SHP77 (cell line): ENCODE measurements at regions not wholly inside any gene's neighbourhood (a gene's known extent, or its start where the extent isn't known, plus 50 kb on each side); places are given as distances from the start of the nearest gene placed in this dataset.

ENCODE experiments used
- DNase-seq, 2 experiments: peaks; one replicate each; lab custom pipeline; 2025; lab: John Stamatoyannopoulos, UW

DNA sequence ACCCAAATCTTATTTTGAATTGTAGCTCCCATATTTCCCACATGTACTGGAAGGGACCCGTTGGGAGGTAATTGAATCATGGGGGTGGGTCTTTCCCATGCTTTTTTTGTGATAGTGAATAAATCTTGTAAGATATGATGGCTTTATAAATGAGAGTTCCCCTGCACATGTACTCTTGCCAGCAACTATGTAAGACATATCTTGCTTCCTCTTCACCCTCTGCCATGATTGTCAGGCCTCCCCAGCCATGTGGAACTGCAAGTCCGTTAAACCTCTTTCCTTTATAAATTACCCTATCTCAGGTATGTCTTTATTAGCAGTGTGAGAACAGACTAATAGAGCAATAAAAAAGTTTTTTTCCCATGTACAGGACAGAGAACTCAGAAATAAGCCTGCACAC lies 468.4 kb upstream of the SPHKAP start:
- no peak for DNase-seq

DNA sequence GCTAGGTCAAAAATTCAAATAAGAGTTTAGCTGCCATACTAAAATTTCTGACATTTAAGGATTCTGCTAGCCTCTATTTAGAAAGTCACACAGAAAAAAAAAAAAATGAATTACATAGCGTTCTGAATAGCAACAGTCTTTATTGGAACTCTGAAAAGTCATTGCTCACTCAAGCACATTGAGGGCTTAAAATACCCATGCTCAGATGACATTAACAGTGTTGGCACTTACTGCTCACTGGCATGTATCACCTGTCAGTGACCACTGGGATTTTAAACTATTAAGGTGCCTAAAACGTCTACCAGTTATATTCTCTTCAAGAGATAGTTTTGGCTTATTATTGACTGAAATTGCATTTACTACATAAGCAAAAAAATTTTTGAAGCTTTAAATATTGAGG lies 468.0 kb upstream of the SPHKAP start:
- no peak for DNase-seq

DNA sequence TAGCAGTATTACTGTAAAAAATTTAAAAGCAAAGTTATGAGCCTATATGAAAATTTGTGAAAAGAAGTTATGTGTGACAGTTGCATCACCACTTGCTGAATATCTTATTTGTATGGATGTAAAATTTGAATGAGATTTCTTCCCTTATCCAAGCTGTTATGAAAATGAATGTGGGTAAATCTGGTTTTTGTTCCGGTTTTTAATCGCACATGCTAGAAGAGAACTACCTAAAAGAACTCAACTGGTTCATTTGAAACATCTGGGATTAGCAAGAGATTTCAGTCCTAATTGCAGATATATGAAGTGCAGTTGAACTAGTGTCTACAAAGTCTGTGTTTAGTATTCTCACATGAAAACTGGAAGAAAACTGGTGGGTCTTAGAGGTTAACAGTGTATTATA lies 467.1 kb upstream of the SPHKAP start:
- no peak for DNase-seq

DNA sequence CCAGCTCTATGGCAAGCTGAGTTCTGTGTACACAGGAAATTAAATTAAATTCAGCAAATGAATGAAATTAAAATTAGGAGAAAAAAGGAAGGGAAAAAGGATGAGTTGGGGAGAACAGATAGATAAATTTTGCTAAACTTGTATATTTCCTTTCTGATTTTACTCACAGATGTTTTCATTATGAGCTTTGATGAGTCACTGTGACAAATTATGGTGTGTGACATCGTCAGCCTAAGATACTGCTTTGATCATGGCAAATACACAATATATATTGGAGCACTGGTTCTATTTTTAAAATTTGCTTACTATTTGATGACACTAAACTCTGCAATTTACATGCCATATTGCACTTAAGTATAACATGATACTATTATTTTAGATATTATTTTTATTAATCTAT lies 464.6 kb upstream of the SPHKAP start:
- DNase-seq, result no peak

DNA sequence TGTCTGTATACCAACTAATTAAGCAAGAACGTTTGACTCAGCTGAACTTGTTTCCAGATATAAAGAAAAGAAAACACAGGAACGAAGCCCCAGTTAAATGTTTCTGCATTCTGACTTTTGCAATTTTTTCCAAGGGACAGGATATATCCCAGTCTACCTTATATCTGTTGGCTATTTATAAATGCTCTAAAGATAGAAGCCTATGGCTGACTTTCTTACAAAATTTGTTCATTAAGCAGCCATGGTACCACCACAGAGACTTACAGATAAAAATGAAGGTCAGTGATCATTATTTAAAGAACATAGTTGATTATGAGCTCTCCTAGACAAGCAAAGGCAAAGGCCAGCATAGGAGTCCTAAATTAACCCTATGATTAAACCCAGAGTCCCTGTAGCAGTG lies 462.7 kb upstream of the SPHKAP start:
- no peak for DNase-seq

DNA sequence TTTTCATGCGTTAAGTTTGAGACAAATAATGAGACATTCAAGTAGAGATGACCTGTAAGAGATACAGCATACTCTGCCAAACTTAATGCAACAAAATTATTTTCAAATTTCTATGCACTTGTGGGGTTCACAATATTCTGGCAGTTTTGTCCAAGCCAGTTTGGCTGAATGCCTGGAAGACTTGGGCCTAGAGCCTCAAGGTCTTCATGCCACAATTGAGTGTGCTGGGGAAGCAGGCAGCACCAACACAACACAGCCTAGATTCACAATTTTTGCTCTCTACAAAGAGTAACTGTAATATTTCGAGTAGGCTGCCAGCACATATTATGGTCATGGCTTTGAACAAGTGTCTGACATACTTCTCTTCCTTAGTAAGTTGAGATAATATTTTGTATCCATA lies 461.4 kb upstream of the SPHKAP start:
- DNase-seq, result no peak

DNA sequence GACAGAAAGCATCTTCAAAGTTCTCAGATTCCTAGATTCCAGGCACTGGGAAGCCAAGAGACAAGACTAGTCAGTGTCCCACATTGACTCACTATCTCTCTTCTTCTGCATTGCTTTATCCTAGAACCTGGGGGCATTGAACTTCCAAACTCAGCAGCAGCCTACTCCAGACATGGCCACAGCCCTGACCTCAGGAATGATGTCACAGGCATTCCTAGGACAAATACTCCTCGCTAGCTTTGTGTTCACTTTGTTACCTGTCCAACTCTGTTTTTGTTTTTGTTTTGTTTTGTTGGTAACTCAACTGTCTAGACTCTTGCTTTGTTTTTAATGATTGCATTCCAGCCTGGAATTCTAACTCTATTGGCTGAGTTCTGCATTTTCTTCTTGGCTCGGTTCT lies 449.3 kb upstream of the SPHKAP start:
- DNase-seq, result no peak

DNA sequence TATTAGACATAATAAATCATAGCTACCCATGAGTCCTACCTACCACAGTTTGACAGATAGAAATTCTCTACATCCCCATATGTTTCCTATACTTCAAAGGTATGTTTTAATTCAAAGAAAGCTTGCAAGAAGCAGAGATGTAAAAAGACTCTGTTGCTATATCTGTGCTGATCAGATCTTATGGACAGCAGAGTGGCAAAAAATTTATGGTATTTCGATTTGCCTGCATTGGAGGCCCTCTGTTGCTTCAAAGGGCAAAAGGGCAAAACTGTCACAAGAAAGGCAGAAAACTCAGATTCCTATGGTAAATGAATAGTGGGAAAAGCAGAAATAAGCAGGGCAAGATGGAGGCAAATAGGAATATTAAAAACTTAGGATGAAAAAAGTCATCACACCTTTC lies 447.8 kb upstream of the SPHKAP start:
- no peak for DNase-seq

DNA sequence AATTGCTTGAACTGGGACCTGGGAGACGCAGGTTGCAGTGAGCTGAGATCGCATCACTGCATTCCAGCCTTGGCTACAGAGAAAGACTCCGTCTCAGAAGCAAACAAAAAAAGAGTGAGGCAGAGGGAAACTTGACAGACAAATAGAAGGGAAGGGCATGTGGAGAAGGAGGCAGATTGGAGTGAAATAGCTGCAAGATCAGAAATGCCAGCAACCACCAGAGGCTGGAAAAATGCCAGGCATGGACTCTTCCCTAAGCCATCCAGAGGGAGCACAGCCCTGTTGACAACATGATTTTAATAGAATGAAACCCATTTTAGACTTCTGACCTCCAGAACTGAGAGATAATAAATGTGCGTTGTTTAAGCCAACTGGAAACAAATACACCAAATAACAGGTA lies 447.2 kb upstream of the SPHKAP start:
- no peak for DNase-seq

DNA sequence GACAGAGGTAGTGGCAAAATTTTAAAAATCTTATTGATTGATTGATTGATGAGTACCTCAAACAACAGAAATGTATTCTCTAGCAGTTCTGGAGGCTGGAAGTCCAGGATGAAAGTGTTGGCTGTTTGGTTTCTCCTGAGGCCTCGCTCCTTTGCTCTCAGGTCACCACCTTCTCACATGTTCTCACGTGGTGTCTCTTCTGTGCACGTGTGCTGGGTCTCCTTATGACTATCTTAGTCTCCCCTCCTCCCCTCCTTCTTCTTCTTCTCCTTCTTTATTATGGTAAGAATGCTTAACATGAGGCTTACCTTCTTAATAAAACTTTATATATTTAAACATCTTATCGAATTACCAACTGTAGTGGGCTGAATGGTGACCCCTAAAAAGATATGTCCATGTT lies 446.0 kb upstream of the SPHKAP start:
- no peak for DNase-seq

DNA sequence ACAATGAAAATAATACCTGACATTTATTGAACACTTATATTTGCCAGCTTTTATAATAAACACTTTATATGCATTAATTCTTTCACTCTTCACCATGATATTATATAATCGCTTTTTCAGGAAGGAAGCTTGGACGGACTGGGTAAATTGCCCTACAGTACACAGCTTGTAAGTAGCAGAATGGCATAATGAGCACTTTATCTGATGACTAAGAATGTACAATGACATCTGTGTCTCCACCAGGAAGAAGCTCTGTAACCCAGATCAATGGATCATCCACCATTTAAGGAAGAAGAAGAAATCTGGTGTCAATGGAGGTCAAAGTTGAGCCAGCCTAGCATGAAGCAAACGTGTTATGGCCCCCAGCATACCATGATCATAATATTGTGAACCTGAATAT lies 444.0 kb upstream of the SPHKAP start:
- no peak for DNase-seq

DNA sequence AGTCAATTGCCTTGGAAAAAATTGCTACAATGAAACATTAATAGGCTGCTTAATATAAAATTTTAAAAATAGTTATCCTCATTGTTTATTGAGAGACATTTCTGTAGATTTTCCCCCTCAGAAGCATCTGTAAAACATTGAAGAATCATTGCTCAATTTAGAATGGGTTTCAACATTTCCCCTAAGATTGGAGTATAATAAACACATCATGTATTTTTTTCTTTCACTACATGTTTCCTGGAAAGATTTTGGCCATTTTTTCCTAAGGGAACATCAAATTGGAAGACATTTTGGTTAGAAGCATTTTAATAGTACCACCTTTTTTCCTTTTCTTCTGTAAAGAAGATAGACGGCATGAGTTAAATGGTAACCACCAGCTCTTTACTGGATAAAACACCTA lies 443.2 kb upstream of the SPHKAP start:
- no peak for DNase-seq

DNA sequence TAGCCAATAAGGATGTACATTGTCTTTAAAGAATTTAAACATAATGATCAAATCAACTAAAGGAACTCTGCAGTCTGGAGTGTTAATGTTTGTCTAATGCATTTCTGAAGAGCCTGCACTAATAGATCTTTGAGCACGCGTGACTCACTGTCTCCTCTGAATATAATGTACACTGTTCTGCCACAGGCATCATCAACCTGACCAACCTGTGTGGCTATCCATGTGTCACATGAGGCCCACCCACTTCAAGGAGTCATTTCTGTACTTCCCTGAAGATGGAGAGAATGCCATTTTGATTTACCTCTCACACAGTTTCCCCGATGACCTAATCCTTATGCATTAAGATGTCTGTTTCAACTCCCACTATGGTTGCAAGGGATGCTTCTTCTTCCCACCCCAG lies 434.0 kb upstream of the SPHKAP start:
- DNase-seq, result no peak

DNA sequence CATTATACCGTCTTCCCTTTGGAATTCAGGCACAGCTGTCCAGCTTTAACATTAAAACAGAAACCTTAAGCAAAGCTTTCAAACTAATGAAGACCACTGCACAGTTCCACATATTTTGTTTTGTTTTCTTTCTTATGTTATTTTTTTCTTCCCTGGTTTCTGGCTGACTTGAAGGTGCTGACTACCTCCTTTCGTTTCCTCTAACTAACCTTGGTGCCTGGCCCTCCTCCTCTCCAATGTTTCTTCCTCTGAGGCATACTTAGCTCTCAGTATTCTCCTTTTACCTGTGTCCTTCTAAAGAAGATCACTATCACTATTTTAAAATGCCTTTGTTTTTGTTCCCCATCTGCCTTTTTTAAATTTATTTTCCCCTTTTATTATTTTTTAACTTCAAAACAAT lies 433.3 kb upstream of the SPHKAP start:
- DNase-seq, result no peak

DNA sequence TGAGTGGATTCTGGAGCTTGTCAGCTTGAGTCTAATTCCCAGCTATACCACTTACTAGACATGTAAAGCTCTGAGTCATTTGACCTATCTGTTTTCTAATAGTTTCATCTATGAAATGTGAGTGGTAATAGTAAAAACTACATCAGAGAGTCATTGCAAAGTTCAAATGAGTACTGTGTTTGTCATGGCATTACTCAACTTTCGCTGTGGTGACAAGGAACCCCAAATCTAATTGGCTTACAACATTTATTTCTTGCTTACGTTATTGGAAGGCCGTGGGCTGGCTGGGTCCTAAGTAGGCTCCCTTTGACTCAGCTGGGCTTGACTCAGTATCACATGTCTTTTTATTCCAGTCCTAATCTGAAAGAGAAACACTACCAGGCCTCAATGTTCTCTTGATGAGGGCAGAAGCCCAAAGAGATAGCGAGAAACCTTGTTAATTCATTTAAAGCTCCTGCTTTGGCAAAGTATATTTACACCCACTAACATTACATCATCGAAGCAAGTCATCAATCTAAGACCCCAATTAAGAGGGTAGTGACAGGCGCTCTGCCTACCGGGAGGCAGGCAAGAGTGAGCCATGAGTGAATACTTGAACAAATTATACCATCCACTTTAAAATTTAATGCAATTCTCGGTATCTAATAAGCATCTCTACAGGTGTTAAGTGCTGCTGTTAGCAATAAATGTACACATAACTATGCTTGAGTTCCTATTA lies 431.8 kb upstream of the SPHKAP start:
- DNase-seq, result no peak

DNA sequence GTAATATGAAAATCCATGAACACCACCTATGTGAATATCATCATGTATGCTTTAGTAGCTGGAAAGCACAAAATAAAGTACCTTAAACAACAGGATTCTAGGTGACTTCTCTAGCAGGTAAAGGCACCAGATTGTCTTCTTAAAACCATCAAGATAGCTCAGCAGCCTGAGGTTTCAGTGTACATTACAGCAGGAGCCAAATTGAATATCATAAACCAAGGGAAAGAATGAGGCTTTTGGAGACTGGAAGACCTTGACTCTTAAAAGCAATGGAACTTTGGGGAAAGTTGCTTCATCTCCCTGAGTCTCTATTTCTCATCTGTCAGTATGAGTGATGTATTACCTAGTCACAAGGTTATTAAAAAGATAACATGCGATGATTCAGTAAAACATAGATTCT lies 429.7 kb upstream of the SPHKAP start:
- DNase-seq, result no peak

DNA sequence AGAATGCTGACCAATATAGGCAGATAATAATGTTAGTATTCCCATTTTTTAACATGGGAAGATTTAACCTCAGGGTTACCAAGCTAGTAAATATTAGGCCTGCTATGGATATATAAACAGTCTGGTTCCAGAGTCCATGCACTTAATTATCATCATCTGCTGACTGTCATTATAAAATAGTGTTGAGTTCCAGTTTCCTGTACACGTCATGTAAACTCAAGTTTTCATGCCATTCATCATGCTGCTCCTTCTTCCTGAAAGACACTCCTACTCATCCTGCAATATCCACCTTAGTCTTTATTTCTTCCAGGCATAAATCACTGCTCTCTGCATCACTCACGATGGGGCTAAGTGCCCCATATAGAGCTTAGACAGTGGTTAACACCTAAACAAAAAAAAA lies 420.8 kb upstream of the SPHKAP start:
- no peak for DNase-seq

DNA sequence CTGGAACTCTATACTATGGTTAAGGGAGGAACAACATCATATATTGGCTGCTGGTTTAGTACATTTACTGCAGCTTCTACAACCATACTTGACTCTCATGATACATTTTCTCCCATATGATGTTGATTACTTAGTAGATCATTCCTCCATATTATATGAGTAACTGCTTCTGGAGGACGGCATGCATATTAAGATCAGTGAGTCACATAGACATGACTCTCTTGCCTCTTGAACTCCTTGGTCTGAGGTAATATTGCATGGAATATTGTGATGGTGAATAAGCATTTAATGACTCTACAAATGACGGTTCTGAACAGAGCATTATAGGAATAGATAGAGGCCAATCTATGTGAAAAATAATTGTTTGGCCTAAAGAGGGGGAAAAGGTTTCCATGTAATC lies 418.8 kb upstream of the SPHKAP start:
- no peak for DNase-seq

DNA sequence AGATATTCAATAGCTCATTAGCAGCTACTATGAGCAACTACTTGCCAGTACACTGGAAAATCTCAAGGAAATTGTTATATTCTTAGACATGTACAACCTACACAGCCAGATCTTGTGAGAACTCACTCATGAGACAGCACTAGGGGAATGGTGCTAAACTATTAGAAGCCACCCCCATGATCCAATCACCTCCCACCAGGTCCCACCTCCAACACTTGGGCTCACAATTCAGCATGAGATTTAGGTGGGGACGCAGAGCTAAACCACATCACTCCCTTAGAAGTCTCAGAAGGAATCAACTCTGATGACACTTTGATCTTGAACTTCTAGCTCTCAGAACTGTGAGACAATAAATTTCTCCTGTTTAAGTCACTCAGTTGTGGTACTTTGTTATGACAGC lies 418.3 kb upstream of the SPHKAP start:
- no peak for DNase-seq

DNA sequence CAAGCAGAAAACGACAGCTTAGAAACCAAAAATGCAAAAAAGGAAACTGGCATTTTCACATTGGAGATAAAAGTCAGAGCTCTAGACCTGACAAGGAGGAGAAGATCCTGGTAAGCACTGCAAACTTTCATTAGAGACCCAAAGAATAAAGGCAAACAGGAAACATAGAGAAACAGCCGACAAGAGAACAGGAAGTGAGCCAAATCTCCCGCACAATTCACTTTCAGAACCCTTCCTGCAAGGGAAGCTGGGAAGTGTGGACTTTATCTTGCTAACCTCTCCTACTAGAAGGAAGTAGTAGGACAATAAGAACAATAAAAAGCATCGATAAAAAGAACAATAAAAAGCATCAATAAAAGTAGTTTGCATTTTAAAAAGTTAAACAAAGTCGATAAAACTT lies 417.8 kb upstream of the SPHKAP start:
- no peak for DNase-seq

DNA sequence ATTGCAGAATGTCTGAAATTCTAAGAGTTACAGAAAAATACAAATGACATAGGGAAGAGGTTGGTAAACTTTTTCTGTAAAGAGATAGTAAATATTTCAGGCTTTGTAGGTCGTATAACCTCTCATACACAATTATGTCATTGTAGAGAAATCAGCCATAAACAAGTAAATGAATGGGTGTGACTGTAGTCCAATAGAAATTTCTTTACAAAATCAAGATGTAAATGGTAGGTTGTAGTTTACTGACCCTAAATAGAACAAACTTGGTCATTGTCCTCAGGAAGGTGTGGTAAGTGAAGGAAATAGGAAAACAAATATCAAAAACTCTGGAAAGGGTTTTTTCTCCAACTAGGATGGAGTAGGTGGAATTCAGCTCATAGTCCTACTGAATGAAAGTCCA lies 415.5 kb upstream of the SPHKAP start:
- no peak for DNase-seq

DNA sequence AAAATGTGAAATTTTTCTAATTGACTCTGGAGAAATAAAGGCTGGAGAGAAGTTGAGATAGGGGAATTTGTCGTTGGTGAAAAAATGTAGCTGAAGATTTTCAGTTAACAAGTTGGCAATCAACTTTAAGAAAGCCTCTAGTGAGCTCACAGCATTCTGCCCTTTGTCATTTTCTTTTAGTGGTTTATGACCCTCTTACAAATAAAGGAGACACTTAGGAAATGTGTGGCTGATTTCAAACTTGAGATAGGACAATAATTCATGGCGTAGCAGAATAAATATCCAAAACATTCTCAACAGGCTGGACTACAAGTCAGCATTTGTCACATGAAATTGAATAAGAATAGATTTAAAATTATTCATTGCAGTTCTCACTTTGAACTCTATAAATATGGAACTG lies 412.5 kb upstream of the SPHKAP start:
- no peak for DNase-seq

DNA sequence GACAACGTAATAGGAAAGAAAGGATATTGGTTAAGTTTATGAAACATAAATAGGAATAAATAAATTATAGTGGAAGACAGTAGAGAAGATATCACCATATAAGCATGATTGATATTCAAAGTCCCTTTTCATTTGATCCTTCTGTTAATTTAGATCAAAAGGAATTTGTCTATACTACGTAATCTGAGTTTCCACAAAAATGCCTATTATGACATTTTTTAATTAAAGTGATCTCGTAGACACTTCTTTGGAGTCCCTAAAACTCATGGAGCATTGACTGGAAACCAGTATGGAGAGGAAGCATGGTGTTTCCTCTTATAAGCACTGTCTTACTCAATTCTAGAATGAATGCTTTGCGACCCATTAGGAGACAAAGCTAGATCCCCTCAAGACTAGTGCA lies 411.4 kb upstream of the SPHKAP start:
- DNase-seq, result no peak

DNA sequence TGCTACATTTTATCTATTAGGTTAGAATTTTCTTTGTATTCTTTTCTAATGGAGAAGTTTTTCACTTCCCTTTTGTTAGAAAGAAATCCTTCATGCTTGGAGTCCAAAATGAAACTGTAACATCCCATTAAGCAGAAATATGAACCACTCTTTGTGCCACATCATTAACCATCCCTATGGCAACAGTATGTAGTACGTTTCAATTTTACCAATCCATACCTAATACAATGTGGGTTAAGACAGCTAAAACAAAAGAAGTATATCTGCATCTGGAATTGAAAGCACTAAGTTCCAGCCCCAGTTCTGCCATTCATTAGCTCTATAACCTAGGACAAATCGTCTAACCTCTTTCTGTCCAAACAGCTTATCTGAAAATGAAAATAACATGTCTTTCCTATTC lies 409.2 kb upstream of the SPHKAP start:
- DNase-seq, result no peak

DNA sequence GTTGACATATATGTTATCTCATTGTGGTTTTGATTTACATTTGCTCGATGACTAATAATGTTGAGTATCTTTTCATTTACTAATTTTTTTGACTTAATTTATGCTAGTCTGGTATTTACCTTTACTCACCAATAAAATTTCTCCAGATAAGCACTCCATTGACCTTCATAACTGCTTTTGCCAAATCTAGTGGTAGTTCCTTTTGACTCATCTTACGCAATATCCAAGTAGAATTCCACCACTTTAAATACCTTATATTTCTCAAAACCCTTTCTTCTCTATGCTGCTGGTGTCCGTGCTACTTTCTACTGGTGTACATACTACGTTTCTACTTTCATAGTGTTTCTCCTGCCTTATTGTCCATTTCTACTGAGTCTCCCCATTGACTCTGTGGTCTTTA lies 407.6 kb upstream of the SPHKAP start:
- no peak for DNase-seq
